Transverse colon (tissue), 4 donors: ENCODE measurements at regions not wholly inside any gene's neighbourhood (a gene's known extent, or its start where the extent isn't known, plus 50 kb on each side); places are given as distances from the start of the nearest gene placed in this dataset.

Experiments
- DNase-seq: peaks from one replicate; pipeline ENCODE4 v3.0.0-alpha.2; 2019
- H3K27ac ChIP-seq, 4 donors: fragments of 200-600 bp; sonication (generic); 2 replicates each; pipeline ENCODE4 v1.5.1; 2016 to 2018; ENCODE audit warnings: inconsistent platforms in 4 of 4
- H3K27me3 ChIP-seq: fragments of 200-600 bp; sonication (generic); 2 replicates; pipeline ENCODE4 v1.5.1; 2017; ENCODE audit warnings: inconsistent platforms
- H3K36me3 ChIP-seq, 4 donors: fragments of 200-600 bp; sonication (generic); 2 replicates each; pipeline ENCODE4 v1.5.1; 2017 to 2019; ENCODE audit warnings: inconsistent platforms in 4 of 4
- H3K4me1 ChIP-seq, 4 donors: fragments of 200-600 bp; sonication (generic); 2 replicates each; pipeline ENCODE4 v1.5.1; 2017 to 2020; ENCODE audit warnings: inconsistent platforms in 4 of 4
- H3K4me3 ChIP-seq, 4 donors: fragments of 200-600 bp; sonication (generic); 1 replicate in 1 of 4; 2 replicates in 3 of 4; pipeline versions ENCODE4 v1.5.1 to v1.6.1; 2017 to 2019; ENCODE audit warnings: inconsistent platforms in 4 of 4
- H3K9me3 ChIP-seq, 2 donors: fragments of 200-600 bp; sonication (generic); 2 replicates each; pipeline ENCODE4 v1.5.1; 2017 to 2019; ENCODE audit warnings: inconsistent platforms in 2 of 2
- EP300 ChIP-seq: sonication (generic); formaldehyde crosslinking; IDR thresholded peaks from one replicate; pipeline ENCODE4 v1.6.1; 2017; ENCODE audit warnings: antibody characterized with exemption, low read depth
- POLR2A ChIP-seq: fragments of 450-650 bp; IDR thresholded peaks from one replicate; pipeline ENCODE4 v1.6.1; 2016; ENCODE audit warnings: antibody characterized with exemption, mild to moderate bottlenecking, moderate library complexity
- POLR2AphosphoS5 ChIP-seq, 3 donors: sonication (generic); formaldehyde crosslinking; IDR thresholded peaks; one replicate each; pipeline ENCODE4 v1.6.1; 2016; ENCODE audit warnings: antibody characterized with exemption in 3 of 3
- WGBS, 2 donors: methylation state at CpG; one replicate each; pipeline ENCODE4 v1.1.5; 2018; ENCODE audit warnings: low coverage in 1 of 2; 5-methylcytosine and 5-hydroxymethylcytosine counted together
- in situ Hi-C, 4 donors: fragments of 200-750 bp; cut with MboI; loops; one replicate each; pipeline versions ENCODE4 v1.15.0 to v1.15.1; 2017; ENCODE audit warnings: low sequenced_read_pairs in 3 of 4, low pct_ligation_motif_present in 1 of 4, low pct_unique_long_range_greater_than_20kb in 1 of 4
- intact Hi-C: fragments of 100-400 bp; cut with DNase I; formaldehyde crosslinking; loops from one replicate; pipeline ENCODE4 v1.15.1; 2023; ENCODE audit warnings: low total_unique reads
- TF ChIP-seq, protein P1 (sequence below), 5 experiments: fragments of 200-600 bp in 3 of 5; fragments of 450-650 bp in 2 of 5; sonication (generic) in 3 of 5; IDR thresholded peaks; 1 replicate in 2 of 5; 2 replicates in 3 of 5; pipeline ENCODE4 v1.5.1; 2016 to 2017; ENCODE audit warnings: antibody characterized with exemption in 5 of 5, inconsistent platforms in 3 of 5, mild to moderate bottlenecking in 2 of 5, moderate library complexity in 1 of 5

DNA sequence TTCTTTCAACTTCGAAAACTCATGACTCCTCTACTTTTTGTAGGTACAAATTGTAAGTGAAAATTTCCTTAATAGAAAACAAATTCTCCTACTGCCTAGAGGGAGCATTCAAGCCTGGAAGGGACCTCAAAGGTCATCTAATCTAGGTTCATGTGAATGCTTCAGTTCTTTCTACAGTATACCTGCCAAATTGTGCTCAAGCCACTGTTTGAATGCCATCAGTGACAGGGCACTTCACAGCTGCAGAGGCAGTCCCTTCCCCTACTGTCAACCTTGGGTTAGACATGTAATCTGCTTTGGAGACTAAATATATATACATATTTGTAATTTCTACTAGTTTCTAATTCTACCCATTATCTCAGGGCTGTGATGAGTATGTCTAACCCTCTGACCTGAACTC, 681.3 kb upstream of the CDH2 start:
- intact Hi-C loops: no loop called here
- no peak for DNase-seq
- H3K27me3 ChIP-seq: no peaks in the 10 kb centered on the region
- no peak overlapping the region for H3K27ac ChIP-seq
- no peaks in the 10 kb centered on the region for H3K9me3 ChIP-seq
- peaks cover 0 to 4% (median 0%) of the 10 kb centered on the region in 4 donors for H3K4me1 ChIP-seq
- H3K36me3 ChIP-seq: no peaks in the 10 kb centered on the region
- 29 to 67% methylated on average over 1 of the region's 1 CpG for WGBS, 2 donors
- no peak overlapping the region for H3K4me3 ChIP-seq
- TF ChIP-seq, protein P1, sequence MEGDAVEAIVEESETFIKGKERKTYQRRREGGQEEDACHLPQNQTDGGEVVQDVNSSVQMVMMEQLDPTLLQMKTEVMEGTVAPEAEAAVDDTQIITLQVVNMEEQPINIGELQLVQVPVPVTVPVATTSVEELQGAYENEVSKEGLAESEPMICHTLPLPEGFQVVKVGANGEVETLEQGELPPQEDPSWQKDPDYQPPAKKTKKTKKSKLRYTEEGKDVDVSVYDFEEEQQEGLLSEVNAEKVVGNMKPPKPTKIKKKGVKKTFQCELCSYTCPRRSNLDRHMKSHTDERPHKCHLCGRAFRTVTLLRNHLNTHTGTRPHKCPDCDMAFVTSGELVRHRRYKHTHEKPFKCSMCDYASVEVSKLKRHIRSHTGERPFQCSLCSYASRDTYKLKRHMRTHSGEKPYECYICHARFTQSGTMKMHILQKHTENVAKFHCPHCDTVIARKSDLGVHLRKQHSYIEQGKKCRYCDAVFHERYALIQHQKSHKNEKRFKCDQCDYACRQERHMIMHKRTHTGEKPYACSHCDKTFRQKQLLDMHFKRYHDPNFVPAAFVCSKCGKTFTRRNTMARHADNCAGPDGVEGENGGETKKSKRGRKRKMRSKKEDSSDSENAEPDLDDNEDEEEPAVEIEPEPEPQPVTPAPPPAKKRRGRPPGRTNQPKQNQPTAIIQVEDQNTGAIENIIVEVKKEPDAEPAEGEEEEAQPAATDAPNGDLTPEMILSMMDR (IDR thresholded peaks at IDR 0.05): no peak
- TF ChIP-seq POLR2AphosphoS5 (IDR thresholded peaks at IDR 0.05) (no peak), POLR2A (no peak), EP300 (no peak)
- in situ Hi-C loops: no loop called here

DNA sequence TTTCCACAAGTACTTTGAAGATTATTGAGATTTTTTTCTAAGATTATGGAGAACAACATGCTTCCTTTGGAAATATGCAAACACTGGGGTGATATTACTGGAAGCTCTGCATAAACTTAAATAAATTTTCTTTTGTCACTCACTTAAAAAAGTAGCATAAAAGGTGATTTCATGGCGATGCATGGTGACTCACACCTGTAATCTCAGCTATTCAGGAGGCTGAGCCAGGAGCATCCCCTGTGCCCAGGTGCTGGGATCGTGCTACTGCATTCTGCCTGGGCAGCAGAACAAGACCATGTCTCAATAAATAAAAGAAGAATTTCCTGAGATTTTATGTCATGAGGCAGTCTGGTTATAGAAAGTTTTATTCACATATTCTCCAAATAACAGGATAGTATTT, 679.1 kb upstream of the CDH2 start:
- 37 to 74% methylated on average over 2 of the region's 2 CpGs for WGBS, 2 donors
- no peak for DNase-seq
- no peak overlapping the region for H3K4me3 ChIP-seq
- no peaks in the 10 kb centered on the region for H3K27me3 ChIP-seq
- H3K36me3 ChIP-seq: no peaks in the 10 kb centered on the region
- TF ChIP-seq POLR2A (no peak), POLR2AphosphoS5 (IDR thresholded peaks at IDR 0.05) (no peak), EP300 (no peak)
- TF ChIP-seq, protein P1 (IDR thresholded peaks at IDR 0.05): no peak
- in situ Hi-C loops: no loop called here
- H3K27ac ChIP-seq: no peak overlapping the region
- intact Hi-C loops: no loop called here
- no peaks in the 10 kb centered on the region for H3K9me3 ChIP-seq
- H3K4me1 ChIP-seq: peaks cover 0 to 4% (median 0%) of the 10 kb centered on the region in 4 donors

DNA sequence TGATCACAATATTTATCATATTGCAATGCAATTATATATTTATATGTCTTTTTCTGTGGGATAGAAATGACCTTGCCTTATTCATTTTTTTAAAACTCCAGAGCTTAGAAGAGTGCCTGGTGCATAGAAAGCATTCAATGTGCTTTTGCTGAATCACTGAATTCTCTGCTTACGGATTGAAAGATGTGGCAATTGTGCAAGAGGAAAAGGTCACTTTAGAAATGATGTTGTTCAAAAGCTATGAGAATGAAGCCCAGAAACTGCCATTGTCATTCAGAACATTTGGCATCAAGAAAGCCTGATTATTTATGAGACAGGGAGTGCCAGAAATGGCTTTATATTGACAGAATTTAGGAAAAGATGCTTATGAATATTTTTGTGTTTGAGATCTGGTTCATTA, 678.6 kb upstream of the CDH2 start:
- TF ChIP-seq POLR2AphosphoS5 (IDR thresholded peaks at IDR 0.05) (peak in 1 of 3 donors; percentile 9), POLR2A (no peak), EP300 (no peak)
- TF ChIP-seq, protein P1 (IDR thresholded peaks at IDR 0.05): no peak
- no peaks in the 10 kb centered on the region for H3K9me3 ChIP-seq
- no peak for DNase-seq
- no peaks in the 10 kb centered on the region for H3K27me3 ChIP-seq
- 17 to 43% methylated on average over 1 of the region's 1 CpG for WGBS, 2 donors
- intact Hi-C loops (no loop called here), in situ Hi-C loops (no loop called here)
- H3K4me3 ChIP-seq: no peak overlapping the region
- no peak overlapping the region for H3K27ac ChIP-seq
- H3K36me3 ChIP-seq: no peaks in the 10 kb centered on the region
- H3K4me1 ChIP-seq: peaks cover 0 to 4% (median 0%) of the 10 kb centered on the region in 4 donors

DNA sequence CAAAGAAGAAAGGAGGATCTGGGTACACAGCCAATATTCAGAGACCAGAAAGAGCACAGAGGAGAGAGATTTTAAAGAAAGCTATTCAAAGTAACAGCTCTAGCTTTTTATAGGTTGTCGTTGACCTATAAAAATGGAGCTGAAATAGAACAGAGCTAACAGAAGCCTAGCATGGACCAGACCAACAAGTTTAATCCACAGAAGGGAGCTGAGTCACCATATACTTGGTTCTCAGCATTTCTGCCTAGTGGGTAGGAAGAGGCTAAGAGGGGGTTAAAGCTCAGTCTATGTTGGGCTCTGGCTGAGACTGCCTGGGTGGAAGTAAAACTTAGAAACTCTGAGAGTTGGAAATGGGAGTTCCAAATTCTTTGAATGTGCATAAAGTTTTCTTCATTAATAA, 678.0 kb upstream of the CDH2 start:
- Histone ChIP-seq H3K27me3 (no peaks in the 10 kb centered on the region), H3K4me1 (peaks cover 0 to 4% (median 0%) of the 10 kb centered on the region in 4 donors), H3K9me3 (no peaks in the 10 kb centered on the region), H3K27ac (no peak overlapping the region), H3K4me3 (no peak overlapping the region), H3K36me3 (no peaks in the 10 kb centered on the region)
- 25 to 43% methylated on average over 1 of the region's 1 CpG for WGBS, 2 donors
- in situ Hi-C loops (no loop called here), intact Hi-C loops (no loop called here)
- DNase-seq: no peak
- TF ChIP-seq POLR2AphosphoS5 (IDR thresholded peaks at IDR 0.05) (peak in 2 of 3 donors; percentile 5 to 27), EP300 (no peak)

DNA sequence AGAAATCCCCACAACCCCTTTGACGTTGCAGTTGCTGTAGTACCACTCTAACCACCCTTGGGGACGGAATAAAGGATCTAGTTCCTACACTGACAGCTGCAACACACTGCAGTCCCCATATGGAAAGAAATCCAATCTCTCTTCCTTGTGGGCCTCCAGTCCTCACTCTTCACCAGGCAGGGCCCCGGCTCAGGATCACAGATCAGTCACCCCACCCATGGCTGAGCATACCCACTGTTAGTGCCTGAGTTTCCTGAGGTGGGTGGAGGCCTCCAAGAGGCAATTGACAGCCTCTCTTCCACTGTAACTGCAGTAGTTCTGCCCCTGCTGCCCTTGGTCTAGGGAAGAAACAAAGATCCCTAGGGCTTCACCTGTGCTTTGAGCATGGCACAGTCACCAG, 670.0 kb upstream of the CDH2 start:
- in situ Hi-C loops (no loop called here), intact Hi-C loops (no loop called here)
- no peak for DNase-seq
- Histone ChIP-seq H3K9me3 (peaks cover 3 to 6% of the 10 kb centered on the region in 2 donors), H3K4me3 (no peak overlapping the region), H3K4me1 (no peaks in the 10 kb centered on the region), H3K27me3 (no peaks in the 10 kb centered on the region), H3K27ac (no peak overlapping the region), H3K36me3 (no peaks in the 10 kb centered on the region)
- WGBS, 2 donors: 46 to 60% methylated on average over 2 to 3 of the region's 3 CpGs
- TF ChIP-seq, protein P1 (IDR thresholded peaks at IDR 0.05): no peak
- TF ChIP-seq POLR2AphosphoS5 (IDR thresholded peaks at IDR 0.05): no peak
- TF ChIP-seq POLR2A: no peak
- TF ChIP-seq EP300: no peak
